PC-9 (cell line): ENCODE measurements at regions not wholly inside any gene's neighbourhood (a gene's known extent, or its start where the extent isn't known, plus 50 kb on each side); places are given as distances from the start of the nearest gene placed in this dataset.

Experiments used
- CTCF ChIP-seq: fragments of 200-600 bp; sonication (generic); conservative IDR thresholded peaks from 2 replicates; pipeline ENCODE4 v1.6.1; 2017; ENCODE audit warnings: mixed run types, antibody characterized with exemption, mild to moderate bottlenecking, moderate library complexity
- EZH2 ChIP-seq: fragments of 200-600 bp; sonication (generic); IDR thresholded peaks from 2 replicates; pipeline ENCODE4 v1.8.0; 2017; ENCODE audit warnings: antibody characterized with exemption, low read depth

GRCh38 chr15:95616306-95616705, 714.2 kb upstream of the NR2F2 start:
- TF ChIP-seq CTCF: no peak
- TF ChIP-seq EZH2: no peak
